ENCODE measurements at regions not wholly inside any gene's neighbourhood (a gene's known extent, or its start where the extent isn't known, plus 50 kb on each side); places are given as distances from the start of the nearest gene placed in this dataset.
A peak's percentile ranks its signal among the peaks of the same experiment; 100 is the strongest.

GRCh38 chr11:121367001-121367843 lies 74.7 kb downstream of the SC5D start:
- peaks cover 0 to 26% (median 5%) of the 10 kb centered on the region in 12 donors for H3K4me1 ChIP-seq
- 45 to 58% (median 49%) methylated on average over 8 of the region's 8 CpGs for WGBS, 4 donors
- H3K36me3 ChIP-seq, result no peaks in the 10 kb centered on the region
- no peaks in the 10 kb centered on the region for H3K9me3 ChIP-seq
- DNase-seq, result no peak
- peak overlapping the region in 1 of 12 donors; percentile 56 for H3K27ac ChIP-seq
- no peaks in the 10 kb centered on the region for H3K27me3 ChIP-seq
- peak overlapping the region in 5 of 12 donors; percentile 2 to 28 (median 12) for H3K4me3 ChIP-seq
- TF ChIP-seq POLR2A (IDR thresholded peaks at IDR 0.05) (no peak), CTCF (IDR thresholded peaks at IDR 0.05) (no peak)
- intact Hi-C loops (cut with DNase I), result no loop called here
- peak in 1 of 4 donors; percentile 24 for ATAC-seq

GRCh38 chr11:121367844-121368225 lies 75.3 kb downstream of the SC5D start:
- H3K36me3 ChIP-seq, result no peaks in the 10 kb centered on the region
- intact Hi-C loops (cut with DNase I), result no loop called here
- peak overlapping the region in 1 of 12 donors; percentile 56 for H3K27ac ChIP-seq
- WGBS, 4 donors, result 55 to 71% (median 67%) methylated on average over 2 of the region's 2 CpGs
- no peaks in the 10 kb centered on the region for H3K9me3 ChIP-seq
- no peaks in the 10 kb centered on the region for H3K27me3 ChIP-seq
- peaks cover 0 to 32% (median 5%) of the 10 kb centered on the region in 12 donors for H3K4me1 ChIP-seq
- DNase-seq (no peak), ATAC-seq (no peak)
- H3K4me3 ChIP-seq, result peak overlapping the region in 4 of 12 donors; percentile 2 to 28 (median 15)
- TF ChIP-seq POLR2A (IDR thresholded peaks at IDR 0.05) (no peak), CTCF (IDR thresholded peaks at IDR 0.05) (no peak)

- ATAC-seq (no peak), DNase-seq (no peak)
- H3K27ac ChIP-seq, result no peak overlapping the region
- no peaks in the 10 kb centered on the region for H3K36me3 ChIP-seq
- H3K4me3 ChIP-seq, result no peak overlapping the region
- peaks cover 0 to 40% (median 5%) of the 10 kb centered on the region in 12 donors for H3K4me1 ChIP-seq
- no peak for TF ChIP-seq POLR2A (IDR thresholded peaks at IDR 0.05)
- no peak for TF ChIP-seq CTCF (IDR thresholded peaks at IDR 0.05)
- H3K9me3 ChIP-seq, result no peaks in the 10 kb centered on the region
- intact Hi-C loops (cut with DNase I), result no loop called here
- H3K27me3 ChIP-seq, result no peaks in the 10 kb centered on the region
- 39 to 54% (median 44%) methylated on average over 8 of the region's 8 CpGs for WGBS, 4 donors
Measured at GRCh38 chr11:121368364-121369240, 76.0 kb downstream of the SC5D start.

GRCh38 chr11:121369366-121369765 lies 76.8 kb downstream of the SC5D start:
- Histone ChIP-seq H3K27me3 (no peaks in the 10 kb centered on the region), H3K27ac (no peak overlapping the region), H3K36me3 (no peaks in the 10 kb centered on the region), H3K4me3 (no peak overlapping the region), H3K9me3 (no peaks in the 10 kb centered on the region), H3K4me1 (peaks cover 0 to 47% (median 5%) of the 10 kb centered on the region in 12 donors)
- DNase-seq (no peak), ATAC-seq (no peak)
- no peak for TF ChIP-seq POLR2A (IDR thresholded peaks at IDR 0.05)
- TF ChIP-seq CTCF (IDR thresholded peaks at IDR 0.05), result no peak
- 66 to 83% (median 80%) methylated on average over 3 of the region's 3 CpGs for WGBS, 4 donors
- intact Hi-C loops (cut with DNase I), result no loop called here

Data from heart left ventricle (tissue), 16 donors.